ENCODE measurements at regions not wholly inside any gene's neighbourhood (a gene's known extent, or its start where the extent isn't known, plus 50 kb on each side); places are given as distances from the start of the nearest gene placed in this dataset.

GRCh38 chrY:7457286-7458015 is 545.9 kb upstream of the AMELY start:
- H3K36me3 ChIP-seq (replicated peaks in 1 of 2; ENCODE audit: control extremely low read depth in 1 of 2, control insufficient read depth in 1 of 2, extremely low read depth in 1 of 2, insufficient read depth in 2 of 2, low read length in 1 of 2), result no peaks in the 10 kb centered on the region
- DNase-seq, result no peak
- TF ChIP-seq, protein P1, sequence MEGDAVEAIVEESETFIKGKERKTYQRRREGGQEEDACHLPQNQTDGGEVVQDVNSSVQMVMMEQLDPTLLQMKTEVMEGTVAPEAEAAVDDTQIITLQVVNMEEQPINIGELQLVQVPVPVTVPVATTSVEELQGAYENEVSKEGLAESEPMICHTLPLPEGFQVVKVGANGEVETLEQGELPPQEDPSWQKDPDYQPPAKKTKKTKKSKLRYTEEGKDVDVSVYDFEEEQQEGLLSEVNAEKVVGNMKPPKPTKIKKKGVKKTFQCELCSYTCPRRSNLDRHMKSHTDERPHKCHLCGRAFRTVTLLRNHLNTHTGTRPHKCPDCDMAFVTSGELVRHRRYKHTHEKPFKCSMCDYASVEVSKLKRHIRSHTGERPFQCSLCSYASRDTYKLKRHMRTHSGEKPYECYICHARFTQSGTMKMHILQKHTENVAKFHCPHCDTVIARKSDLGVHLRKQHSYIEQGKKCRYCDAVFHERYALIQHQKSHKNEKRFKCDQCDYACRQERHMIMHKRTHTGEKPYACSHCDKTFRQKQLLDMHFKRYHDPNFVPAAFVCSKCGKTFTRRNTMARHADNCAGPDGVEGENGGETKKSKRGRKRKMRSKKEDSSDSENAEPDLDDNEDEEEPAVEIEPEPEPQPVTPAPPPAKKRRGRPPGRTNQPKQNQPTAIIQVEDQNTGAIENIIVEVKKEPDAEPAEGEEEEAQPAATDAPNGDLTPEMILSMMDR (IDR thresholded peaks at IDR 0.05), result no peak
- no peak for TF ChIP-seq EZH2 (IDR thresholded peaks at IDR 0.05; ENCODE audit: borderline replicate concordance, insufficient read depth, low read depth, low read length, poor library complexity, severe bottlenecking)
- H3K9ac ChIP-seq (ENCODE audit: low read length), result no peak overlapping the region
- no peaks in the 10 kb centered on the region for H4K20me1 ChIP-seq (ENCODE audit: control insufficient read depth, insufficient read depth, low read length, poor library complexity, severe bottlenecking)
- H3K9me3 ChIP-seq (ENCODE audit: control extremely low read depth in 1 of 3, control insufficient read depth in 2 of 3, insufficient read depth in 1 of 3, low read length in 2 of 3), result no peaks in the 10 kb centered on the region
- no peak overlapping the region for H3K27ac Mint-ChIP-seq
- H3K79me2 ChIP-seq (ENCODE audit: control insufficient read depth, insufficient read depth, low read length), result no peaks in the 10 kb centered on the region
- no peaks in the 10 kb centered on the region for H3K4me1 ChIP-seq (ENCODE audit: control insufficient read depth in 2 of 2, insufficient read depth in 2 of 2, low read length in 2 of 2)
- peaks cover 0 to 5% (median 0%) of the 10 kb centered on the region in 4 experiments for H3K27me3 ChIP-seq (replicated peaks in 1 of 4; ENCODE audit: control extremely low read depth in 1 of 4, control insufficient read depth in 3 of 4, insufficient read depth in 4 of 4, low read length in 3 of 4)
- no peak for ATAC-seq (ENCODE audit: low read depth)
- peaks cover 5% of the 10 kb centered on the region for H3K9me3 Mint-ChIP-seq (ENCODE audit: insufficient read depth)
- H3K27ac ChIP-seq (ENCODE audit: low read length in 2 of 2), result no peak overlapping the region
- peaks cover 6% of the 10 kb centered on the region for H3K4me1 Mint-ChIP-seq
- H3K27me3 Mint-ChIP-seq, result peaks cover 41% of the 10 kb centered on the region
- WGBS (ENCODE audit: insufficient coverage), result no CpG with 5 or more reads among the region's 4 CpGs
- no peak overlapping the region for H2AFZ ChIP-seq (ENCODE audit: insufficient read depth, low read depth, low read length, poor library complexity, severe bottlenecking)
- CTCF ChIA-PET, result no interaction called here
- intact Hi-C loops (cut with micrococcal nuclease), result no loop called here
- H3K4me3 Mint-ChIP-seq, result no peak overlapping the region
- H3K4me2 ChIP-seq (replicated peaks; ENCODE audit: low read depth, low read length, poor library complexity, severe bottlenecking), result no peak overlapping the region
- POLR2A ChIA-PET, result no interaction called here
- no peak overlapping the region for H3K4me3 ChIP-seq (ENCODE audit: control extremely low read depth in 1 of 5, extremely low read depth in 1 of 5, insufficient read depth in 1 of 5, low read depth in 2 of 5, low read length in 4 of 5)

DNA sequence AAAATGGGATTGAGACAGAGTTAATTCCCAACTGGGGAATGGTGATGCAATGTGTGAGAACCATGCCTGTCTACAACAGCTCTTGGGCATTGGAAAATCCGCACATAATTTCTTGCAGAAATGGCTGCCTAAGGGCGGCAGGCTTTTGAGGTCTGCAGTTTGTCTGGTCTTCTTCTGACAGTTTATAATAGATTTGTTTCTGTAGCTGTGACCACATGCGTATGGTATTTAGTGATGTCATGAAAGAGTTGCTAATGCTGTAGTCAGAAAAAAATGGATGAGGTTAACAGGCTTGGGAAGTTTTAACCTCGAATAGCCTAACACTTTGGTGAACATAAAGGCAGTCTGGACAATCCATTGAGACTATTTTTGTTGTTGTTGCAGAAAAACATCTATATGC is 544.1 kb upstream of the AMELY start:
- H2AFZ ChIP-seq (ENCODE audit: insufficient read depth, low read depth, low read length, poor library complexity, severe bottlenecking), result no peak overlapping the region
- WGBS (ENCODE audit: insufficient coverage), result 75% methylated on average over 2 of the region's 4 CpGs
- no peak overlapping the region for H3K9ac ChIP-seq (ENCODE audit: low read length)
- no peaks in the 10 kb centered on the region for H3K4me1 ChIP-seq (ENCODE audit: control insufficient read depth in 2 of 2, insufficient read depth in 2 of 2, low read length in 2 of 2)
- peaks cover 6% of the 10 kb centered on the region for H3K4me1 Mint-ChIP-seq
- TF ChIP-seq, protein P1 (IDR thresholded peaks at IDR 0.05), result no peak
- no peak for TF ChIP-seq EZH2 (IDR thresholded peaks at IDR 0.05; ENCODE audit: borderline replicate concordance, insufficient read depth, low read depth, low read length, poor library complexity, severe bottlenecking)
- no peak overlapping the region for H3K4me3 Mint-ChIP-seq
- ChIA-PET CTCF (no interaction called here), POLR2A (no interaction called here)
- ATAC-seq (ENCODE audit: low read depth) (no peak), DNase-seq (no peak)
- H3K27ac Mint-ChIP-seq, result no peak overlapping the region
- peaks cover 0 to 7% (median 0%) of the 10 kb centered on the region in 4 experiments for H3K27me3 ChIP-seq (replicated peaks in 1 of 4; ENCODE audit: control extremely low read depth in 1 of 4, control insufficient read depth in 3 of 4, insufficient read depth in 4 of 4, low read length in 3 of 4)
- no peak overlapping the region for H3K4me3 ChIP-seq (ENCODE audit: control extremely low read depth in 1 of 5, extremely low read depth in 1 of 5, insufficient read depth in 1 of 5, low read depth in 2 of 5, low read length in 4 of 5)
- H3K27ac ChIP-seq (ENCODE audit: low read length in 2 of 2), result no peak overlapping the region
- peaks cover 35% of the 10 kb centered on the region for H3K27me3 Mint-ChIP-seq
- no peak overlapping the region for H3K4me2 ChIP-seq (replicated peaks; ENCODE audit: low read depth, low read length, poor library complexity, severe bottlenecking)
- no peaks in the 10 kb centered on the region for H3K36me3 ChIP-seq (replicated peaks in 1 of 2; ENCODE audit: control extremely low read depth in 1 of 2, control insufficient read depth in 1 of 2, extremely low read depth in 1 of 2, insufficient read depth in 2 of 2, low read length in 1 of 2)
- no peaks in the 10 kb centered on the region for H3K79me2 ChIP-seq (ENCODE audit: control insufficient read depth, insufficient read depth, low read length)
- H4K20me1 ChIP-seq (ENCODE audit: control insufficient read depth, insufficient read depth, low read length, poor library complexity, severe bottlenecking), result no peaks in the 10 kb centered on the region
- no peaks in the 10 kb centered on the region for H3K9me3 ChIP-seq (ENCODE audit: control extremely low read depth in 1 of 3, control insufficient read depth in 2 of 3, insufficient read depth in 1 of 3, low read length in 2 of 3)
- H3K9me3 Mint-ChIP-seq (ENCODE audit: insufficient read depth), result peaks cover 5% of the 10 kb centered on the region
- intact Hi-C loops (cut with micrococcal nuclease), result no loop called here

All from B cell (primary cell).